Chondrocyte (in vitro differentiated cells): ENCODE measurements at regions not wholly inside any gene's neighbourhood (a gene's known extent, or its start where the extent isn't known, plus 50 kb on each side); places are given as distances from the start of the nearest gene placed in this dataset.

Experiments used
- DNase-seq: peaks from one replicate; pipeline ENCODE4 v3.0.0; 2021; ENCODE audit warnings: mixed read lengths, low spot score
- H3K27ac Mint-ChIP-seq: one replicate; pipeline ENCODE4 v1.8.0; 2021; ENCODE audit warnings: mild to moderate bottlenecking, moderate library complexity, mixed read lengths; ENCODE audit not compliant: unreplicated experiment
- H3K27me3 Mint-ChIP-seq: 2 replicates; pipeline ENCODE4 v1.8.0; 2021; ENCODE audit warnings: low read depth, mixed read lengths
- H3K36me3 Mint-ChIP-seq: 2 replicates; pipeline ENCODE4 v1.8.0; 2021; ENCODE audit warnings: low read depth, mixed read lengths
- H3K4me1 Mint-ChIP-seq: 2 replicates; pipeline ENCODE4 v1.8.0; 2021; ENCODE audit warnings: low read depth, mild to moderate bottlenecking, mixed read lengths
- H3K4me3 Mint-ChIP-seq: one replicate; pipeline ENCODE4 v1.8.0; 2021; ENCODE audit warnings: mild to moderate bottlenecking, moderate library complexity, mixed read lengths; ENCODE audit not compliant: unreplicated experiment
- H3K9me3 Mint-ChIP-seq: 2 replicates; pipeline ENCODE4 v1.8.0; 2021; ENCODE audit warnings: low read depth, mixed read lengths
- TF ChIP-seq, protein P1 (sequence below): fragments of 200-600 bp; sonication (generic); IDR thresholded peaks from 2 replicates; pipeline ENCODE4 v1.5.0; 2021; ENCODE audit warnings: antibody characterized with exemption, mild to moderate bottlenecking, moderate library complexity

DNA sequence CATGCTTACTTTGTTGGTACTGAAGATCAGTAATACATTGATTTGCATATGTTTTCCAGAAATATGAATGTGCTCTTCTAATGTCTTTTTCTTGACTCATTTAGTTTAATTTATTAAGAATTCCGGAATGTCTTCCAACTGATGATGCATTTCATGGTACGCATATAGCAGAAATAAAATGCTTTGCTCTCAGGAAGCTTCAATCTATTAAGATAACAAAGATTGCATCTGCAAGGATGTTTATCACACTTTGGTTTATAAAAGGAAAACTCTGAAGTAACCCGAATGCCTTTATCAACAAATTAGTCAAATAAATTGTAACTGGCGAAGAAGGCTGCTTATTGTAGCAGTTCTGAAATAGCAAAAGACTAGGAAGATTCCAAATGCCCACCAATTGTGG is 166.4 kb upstream of the LMNTD1 start:
- Mint-ChIP-seq H3K27me3 (no peaks in the 10 kb centered on the region), H3K9me3 (no peaks in the 10 kb centered on the region), H3K4me3 (no peak overlapping the region), H3K4me1 (no peaks in the 10 kb centered on the region), H3K27ac (no peak overlapping the region), H3K36me3 (no peaks in the 10 kb centered on the region)
- no peak for DNase-seq
- TF ChIP-seq, protein P1, sequence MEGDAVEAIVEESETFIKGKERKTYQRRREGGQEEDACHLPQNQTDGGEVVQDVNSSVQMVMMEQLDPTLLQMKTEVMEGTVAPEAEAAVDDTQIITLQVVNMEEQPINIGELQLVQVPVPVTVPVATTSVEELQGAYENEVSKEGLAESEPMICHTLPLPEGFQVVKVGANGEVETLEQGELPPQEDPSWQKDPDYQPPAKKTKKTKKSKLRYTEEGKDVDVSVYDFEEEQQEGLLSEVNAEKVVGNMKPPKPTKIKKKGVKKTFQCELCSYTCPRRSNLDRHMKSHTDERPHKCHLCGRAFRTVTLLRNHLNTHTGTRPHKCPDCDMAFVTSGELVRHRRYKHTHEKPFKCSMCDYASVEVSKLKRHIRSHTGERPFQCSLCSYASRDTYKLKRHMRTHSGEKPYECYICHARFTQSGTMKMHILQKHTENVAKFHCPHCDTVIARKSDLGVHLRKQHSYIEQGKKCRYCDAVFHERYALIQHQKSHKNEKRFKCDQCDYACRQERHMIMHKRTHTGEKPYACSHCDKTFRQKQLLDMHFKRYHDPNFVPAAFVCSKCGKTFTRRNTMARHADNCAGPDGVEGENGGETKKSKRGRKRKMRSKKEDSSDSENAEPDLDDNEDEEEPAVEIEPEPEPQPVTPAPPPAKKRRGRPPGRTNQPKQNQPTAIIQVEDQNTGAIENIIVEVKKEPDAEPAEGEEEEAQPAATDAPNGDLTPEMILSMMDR = no peak

DNA sequence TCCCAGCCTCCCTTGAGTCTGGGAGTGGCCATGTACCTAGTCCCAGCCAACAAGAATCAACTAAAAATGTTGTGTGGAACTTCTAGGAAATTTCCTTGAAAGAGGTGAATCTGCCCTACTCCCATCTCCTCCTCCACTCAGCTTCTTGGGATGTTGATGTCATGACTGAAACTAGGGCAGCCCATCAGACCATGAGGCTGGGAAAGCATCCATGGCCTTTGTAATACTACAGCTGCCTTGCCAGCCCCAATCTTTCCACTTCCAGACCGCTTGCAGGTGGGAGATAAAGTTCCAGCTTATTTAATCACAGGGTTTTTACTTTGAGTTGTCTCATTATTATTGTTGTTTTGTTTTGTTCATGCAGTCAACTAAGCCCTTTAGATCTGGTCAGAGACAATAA is 170.3 kb upstream of the LMNTD1 start:
- Mint-ChIP-seq H3K36me3 (no peaks in the 10 kb centered on the region), H3K4me1 (peaks cover 3% of the 10 kb centered on the region), H3K9me3 (no peaks in the 10 kb centered on the region), H3K27me3 (no peaks in the 10 kb centered on the region), H3K4me3 (no peak overlapping the region), H3K27ac (no peak overlapping the region)
- no peak for DNase-seq
- TF ChIP-seq, protein P1 = no peak

DNA sequence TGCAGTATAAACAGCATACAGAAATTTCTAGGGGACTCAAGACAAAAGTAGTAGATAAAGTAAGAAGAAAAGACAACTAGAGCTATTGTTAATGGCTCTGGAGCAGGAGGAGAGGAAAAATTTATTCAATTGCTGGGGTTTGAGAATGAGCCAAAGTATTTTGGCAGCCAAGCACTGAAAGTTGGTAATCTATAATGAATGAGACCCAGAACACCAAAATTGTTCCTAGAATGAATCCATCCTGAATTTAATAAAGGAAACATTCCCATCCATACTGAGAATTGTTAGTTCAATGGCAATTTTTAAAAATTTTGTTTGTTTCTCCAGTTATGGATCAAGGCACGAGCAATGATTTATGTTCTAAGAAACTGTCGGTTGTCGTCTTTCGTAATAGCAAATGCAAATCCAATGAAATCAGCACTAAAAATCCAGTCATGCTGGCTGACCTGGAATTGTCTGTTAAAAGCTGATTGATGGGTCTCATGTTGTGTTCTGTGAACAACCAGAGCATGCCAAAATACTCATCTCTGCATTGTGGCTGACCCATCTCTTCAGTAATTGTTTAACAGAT is 170.9 kb upstream of the LMNTD1 start:
- H3K36me3 Mint-ChIP-seq = no peaks in the 10 kb centered on the region
- peaks cover 3% of the 10 kb centered on the region for H3K4me1 Mint-ChIP-seq

DNA sequence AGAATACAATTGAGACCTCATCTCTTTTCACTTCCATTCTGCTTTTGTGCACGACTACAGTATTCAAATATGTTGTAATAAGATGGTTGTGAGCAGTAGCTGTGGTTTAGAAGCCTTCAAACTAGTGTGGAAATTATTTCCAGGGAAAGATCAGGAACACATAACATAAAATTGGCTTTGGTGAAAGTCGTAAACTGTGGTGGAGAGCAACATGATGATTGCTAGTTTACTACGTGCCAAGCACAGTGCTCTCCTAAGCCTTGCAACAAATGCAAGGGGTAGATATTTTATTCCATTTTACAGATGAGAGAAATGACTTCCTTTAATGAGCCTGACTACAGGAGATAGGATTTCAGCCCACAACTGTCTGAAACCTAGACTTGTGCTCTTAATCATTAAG is 172.4 kb upstream of the LMNTD1 start:
- Mint-ChIP-seq H3K4me3 (no peak overlapping the region), H3K27me3 (no peaks in the 10 kb centered on the region), H3K36me3 (no peaks in the 10 kb centered on the region), H3K9me3 (no peaks in the 10 kb centered on the region), H3K4me1 (peaks cover 3% of the 10 kb centered on the region), H3K27ac (no peak overlapping the region)
- TF ChIP-seq, protein P1 = no peak
- no peak for DNase-seq

More for the DNA sequence above, 170.9 kb upstream of the LMNTD1 start:
- H3K27me3 Mint-ChIP-seq = no peaks in the 10 kb centered on the region
- H3K27ac Mint-ChIP-seq = no peak overlapping the region
- no peak for DNase-seq
- no peaks in the 10 kb centered on the region for H3K9me3 Mint-ChIP-seq
- TF ChIP-seq, protein P1 = no peak
- H3K4me3 Mint-ChIP-seq = no peak overlapping the region

DNA sequence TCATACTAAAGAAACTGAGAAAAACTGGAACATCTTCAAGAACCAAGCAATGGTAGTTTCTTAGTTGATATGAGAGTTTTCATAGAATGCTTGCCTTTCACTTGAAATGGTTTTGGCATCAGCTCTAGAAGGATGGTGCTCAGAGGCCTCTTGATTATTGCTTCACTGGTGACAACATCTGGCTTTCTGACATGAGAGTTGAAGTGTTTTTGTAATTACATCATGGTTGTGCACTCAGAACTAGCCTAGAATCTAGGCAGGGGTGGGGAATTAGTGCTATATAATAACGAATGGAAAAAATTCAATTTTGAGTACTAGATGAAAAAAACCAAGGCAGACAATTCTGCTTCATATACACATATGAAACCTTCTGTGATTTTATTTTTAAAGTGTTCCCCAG is 172.8 kb upstream of the LMNTD1 start:
- Mint-ChIP-seq H3K36me3 (no peaks in the 10 kb centered on the region), H3K27ac (no peak overlapping the region), H3K27me3 (no peaks in the 10 kb centered on the region), H3K4me3 (no peak overlapping the region), H3K9me3 (no peaks in the 10 kb centered on the region), H3K4me1 (peaks cover 3% of the 10 kb centered on the region)
- DNase-seq = no peak
- TF ChIP-seq, protein P1 = no peak
